ENCODE measurements at regions not wholly inside any gene's neighbourhood (a gene's known extent, or its start where the extent isn't known, plus 50 kb on each side); places are given as distances from the start of the nearest gene placed in this dataset.
"Not testable (repeated sequence)": the region's sequence is repeated elsewhere in the genome, so short reads cannot be mapped to it uniquely, and the experiment has no call there.

DNA sequence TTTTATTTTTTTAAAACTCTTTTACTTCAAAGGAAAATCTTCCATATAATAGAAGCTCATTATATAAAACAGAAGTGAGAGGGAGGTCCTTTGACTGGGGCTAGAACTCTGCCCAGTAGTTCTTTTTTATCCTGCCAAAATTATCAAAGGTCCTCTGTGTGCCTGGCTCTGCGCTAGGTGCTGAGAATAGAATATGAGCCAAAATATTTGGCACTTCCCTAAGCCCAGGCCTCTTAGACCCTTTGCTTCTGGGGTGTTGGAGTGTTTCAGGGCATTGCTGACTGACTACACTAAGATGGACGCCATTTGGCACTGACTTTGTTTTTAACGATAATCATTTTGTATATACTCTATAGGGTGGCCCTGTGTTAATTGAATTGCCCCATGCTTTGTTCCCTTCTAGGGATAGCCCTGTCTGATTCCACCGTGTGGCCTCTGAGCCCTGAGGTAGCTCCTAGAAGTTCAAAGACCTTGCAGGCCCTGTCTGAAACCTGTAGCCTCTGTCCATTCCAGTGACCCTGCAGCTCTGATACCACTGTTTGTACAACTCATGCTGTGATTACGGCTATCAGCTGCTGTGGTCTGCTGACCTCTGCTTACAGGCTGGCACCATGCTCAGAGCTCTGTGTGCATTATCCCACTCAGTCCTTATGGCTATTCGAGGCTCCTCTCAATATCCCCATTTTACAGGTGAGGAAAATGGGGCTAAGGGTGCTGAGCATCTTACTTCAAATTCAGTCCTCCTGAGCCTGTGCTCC, 84.3 kb upstream of the SHB start:
- no peak for DNase-seq

DNA sequence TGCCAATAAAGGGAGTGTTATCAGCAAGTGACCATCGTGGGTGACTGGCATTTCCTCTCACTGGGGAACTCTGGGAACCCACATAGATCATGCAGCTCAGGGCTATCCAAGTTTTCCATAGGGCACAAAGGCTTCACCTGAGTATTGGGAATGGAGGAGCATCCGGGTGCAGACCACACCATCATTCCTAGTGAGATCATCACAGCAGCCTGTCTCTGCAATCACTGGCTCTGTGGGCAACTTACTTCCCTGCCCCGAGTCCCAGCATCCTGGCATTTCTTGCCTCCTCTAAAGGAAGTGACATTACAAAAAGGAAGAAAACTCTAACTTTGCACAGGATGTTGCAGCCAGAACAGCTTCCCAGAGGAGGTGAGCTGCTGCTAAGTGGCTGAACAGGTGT, 80.6 kb upstream of the SHB start:
- DNase-seq = no peak

DNA sequence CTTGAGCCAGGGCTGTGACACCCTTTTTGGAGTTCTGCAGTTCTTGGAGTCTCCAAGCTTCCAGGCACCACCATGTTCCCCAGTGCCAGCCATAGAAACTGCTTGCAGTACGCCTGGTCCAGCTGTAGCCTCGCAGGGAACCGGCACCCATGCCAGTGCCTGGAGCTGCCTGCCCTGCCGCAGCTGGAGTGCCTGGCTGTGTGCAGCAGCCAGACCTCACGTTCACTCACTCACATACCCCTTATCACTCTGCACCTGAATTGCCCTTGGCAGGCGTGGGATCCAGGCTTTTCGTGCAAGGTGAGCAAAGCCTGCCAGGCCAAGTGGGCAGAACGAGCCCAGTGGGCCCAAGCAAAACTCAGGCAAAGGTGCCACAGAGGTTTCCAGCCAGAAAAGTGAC, 77.8 kb upstream of the SHB start:
- no peak for DNase-seq

DNA sequence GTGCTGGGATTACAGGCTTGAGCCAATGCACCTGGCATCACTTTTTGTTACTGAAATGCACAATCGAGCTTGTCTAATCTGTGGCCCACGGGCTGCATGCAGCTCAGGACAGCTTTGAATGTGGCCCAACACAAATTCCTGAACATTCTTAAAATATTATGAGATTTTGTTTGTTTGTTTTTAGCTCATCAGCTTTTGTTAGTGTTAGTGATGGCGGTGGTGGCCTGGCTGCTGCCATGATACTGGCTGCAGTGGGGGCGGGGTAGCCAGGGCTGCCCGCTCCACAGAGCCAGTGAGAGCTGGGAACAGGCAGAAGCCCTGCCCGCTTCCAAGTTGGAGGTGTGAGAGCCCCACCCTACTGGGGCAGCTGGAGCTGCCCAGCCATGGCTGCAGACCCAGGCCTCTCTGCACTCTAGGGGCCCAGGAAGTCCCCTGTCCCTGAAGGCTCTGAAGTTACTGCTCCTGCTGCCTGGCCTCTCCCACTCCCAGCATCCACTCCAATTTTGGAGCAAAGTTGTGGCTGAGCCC, 76.6 kb upstream of the SHB start:
- DNase-seq = no peak

DNA sequence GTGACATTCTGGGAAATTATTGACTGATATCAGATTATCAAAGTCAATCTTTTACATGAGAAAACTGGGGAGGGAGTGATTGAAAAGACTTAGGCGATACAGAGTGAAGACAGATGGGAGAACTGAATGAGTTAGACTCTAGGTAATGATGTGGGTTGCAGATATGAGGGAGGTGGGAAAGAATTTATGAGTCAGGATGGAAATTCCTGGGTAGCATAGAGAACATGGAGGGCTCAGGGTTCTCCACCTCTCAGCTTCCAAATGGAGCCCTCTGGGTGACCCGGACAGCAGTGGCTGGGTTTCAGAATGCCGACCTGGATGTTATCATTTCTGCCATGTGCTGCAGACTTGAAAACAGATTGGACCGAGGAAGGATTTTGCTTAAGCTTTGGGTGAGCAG, 75.4 kb upstream of the SHB start:
- no peak for DNase-seq

DNA sequence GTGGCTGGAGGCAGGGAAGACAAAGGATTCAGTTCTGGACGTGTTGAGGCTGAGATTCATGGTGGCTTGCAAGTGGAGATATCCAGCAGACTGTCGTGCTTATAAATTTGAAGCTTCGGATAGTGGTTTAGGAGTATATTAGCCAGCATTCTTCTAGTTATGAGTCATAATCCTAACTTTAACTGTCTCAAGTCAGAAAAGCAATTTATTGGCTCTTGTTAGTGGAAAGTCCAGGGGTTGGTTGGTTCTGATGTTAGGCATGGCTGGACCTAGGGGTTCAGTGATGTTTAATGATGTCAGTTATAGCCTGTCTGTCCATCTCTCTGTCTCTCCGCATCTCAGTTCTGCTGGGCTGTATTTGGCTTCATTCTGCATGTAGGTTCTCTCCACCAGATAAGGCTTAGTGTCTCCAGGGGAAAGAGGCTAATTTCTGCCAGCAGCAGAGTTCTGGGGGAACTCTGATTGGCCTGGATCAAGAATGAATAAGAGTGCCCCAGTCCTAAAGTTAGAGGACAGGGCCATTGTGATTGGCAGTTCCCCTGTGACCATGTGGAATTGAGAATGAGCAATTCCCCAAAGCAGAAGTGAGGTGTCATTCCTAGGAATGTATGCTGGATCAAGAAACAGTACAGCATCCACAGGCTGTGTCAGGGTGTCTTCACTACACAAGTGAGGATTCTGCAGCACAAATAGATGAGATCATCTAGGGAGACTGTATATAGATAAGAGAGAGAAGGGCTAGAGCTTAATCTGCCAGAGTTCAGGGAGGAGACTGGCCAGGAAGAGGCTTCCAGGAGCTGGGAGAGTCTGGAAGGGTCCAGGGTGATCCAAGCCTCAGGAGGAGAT, 72.9 kb upstream of the SHB start:
- no peak for DNase-seq

DNA sequence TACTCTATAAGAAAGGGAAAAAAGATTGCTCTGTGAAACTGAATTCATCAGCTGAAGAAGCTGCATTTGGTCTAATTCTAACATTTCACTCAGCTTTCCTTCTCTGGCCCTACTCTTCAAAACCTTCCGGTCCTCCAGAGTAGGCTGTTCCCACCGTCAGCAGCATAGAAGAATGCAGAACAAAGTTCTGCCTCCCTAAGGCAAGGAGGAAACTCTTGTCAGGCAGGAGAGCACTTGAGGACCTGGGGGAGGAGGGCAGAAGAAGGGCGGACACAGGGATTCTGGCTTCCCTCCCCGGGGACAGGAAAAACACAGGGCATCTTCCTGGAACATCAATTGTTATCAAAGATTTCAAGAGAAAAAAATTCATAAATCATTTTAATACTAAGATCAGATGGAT, 69.2 kb upstream of the SHB start:
- DNase-seq = no peak

DNA sequence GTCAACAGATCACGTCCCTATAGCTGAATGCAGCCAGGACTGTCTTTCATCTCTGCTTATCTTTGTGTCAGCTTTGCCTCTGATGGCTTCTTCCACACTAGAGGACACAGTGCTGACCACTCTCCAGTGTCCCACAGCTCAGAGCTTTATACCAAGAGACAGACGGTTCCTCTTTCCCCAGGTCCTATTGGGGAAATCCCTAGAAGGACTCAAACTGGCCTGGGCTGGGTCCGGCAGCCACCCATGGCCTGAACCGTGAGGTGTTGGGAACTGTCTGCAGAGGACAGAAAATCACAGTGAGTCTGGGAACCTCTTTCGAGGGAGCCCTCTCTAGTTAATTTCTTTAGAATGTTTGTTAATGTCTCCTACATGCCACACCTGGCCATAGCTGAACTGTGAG, 68.3 kb upstream of the SHB start:
- DNase-seq = no peak

DNA sequence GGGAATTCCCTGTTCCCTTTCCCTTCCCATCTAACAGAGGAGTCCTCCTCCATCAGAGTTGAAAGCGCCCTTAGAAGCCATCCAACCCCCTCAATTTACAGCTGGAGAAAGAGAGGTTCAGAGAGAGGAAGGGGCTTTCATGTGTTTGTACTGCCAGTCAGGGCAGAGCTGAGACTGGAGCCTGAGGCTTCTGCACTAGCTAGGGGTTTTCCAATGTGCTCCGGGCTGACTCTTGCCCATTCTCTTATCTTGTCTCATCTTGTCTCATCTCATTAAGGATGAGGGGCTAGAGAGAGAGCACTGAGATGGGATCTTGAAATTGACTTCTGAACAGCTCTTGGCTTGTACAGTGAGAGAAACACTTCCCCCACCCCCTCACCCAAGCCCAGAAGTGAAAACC, 67.4 kb upstream of the SHB start:
- DNase-seq = no peak

DNA sequence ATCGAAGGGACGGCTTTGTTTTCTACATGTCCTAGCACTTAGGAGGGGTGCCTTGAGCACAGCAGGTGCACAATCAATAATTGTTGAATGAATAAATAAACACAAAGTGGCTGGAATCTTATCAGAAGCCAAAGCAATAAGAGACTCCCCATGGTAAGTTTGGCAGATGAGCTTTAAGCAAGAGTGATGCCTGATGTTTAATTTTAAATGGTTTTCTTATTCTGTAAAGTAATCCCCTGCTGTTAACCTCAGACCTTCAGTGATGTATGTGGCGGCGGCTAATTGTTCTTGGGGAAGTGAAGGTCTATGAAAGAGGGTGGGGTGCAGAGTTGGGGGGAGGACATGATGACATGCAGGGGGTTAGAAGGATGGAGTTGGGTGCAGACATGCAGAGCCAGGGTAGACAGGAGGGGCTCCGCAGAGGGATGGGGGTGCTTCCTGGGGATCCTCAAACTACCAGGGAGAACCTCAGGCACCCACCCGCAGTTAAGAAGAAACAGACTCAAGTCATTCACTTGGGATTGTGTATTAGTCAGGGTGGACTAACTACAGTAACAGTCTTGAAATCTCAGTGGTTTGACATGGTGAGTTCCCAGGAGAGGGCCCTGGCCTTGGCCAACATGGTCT, 65.7 kb upstream of the SHB start:
- DNase-seq = no peak

DNA sequence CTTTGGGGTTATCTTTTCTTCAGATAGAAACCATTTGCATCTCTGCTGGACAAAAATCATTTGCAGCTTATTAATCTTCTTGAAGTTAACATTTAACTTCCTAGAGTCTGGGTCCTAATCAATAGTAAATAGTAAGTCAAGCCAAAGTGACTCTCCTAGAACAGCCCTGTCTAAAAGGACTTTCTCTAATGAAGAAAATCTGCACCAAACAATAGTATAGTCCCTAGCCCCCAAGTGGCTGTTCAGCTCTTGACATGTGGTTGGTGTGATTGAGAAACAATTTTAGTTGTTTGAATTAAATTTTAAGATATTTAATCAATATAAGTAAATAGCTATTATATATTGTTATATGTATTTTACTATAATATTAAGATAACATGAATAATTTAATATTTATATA, 64.6 kb upstream of the SHB start:
- no peak for DNase-seq

DNA sequence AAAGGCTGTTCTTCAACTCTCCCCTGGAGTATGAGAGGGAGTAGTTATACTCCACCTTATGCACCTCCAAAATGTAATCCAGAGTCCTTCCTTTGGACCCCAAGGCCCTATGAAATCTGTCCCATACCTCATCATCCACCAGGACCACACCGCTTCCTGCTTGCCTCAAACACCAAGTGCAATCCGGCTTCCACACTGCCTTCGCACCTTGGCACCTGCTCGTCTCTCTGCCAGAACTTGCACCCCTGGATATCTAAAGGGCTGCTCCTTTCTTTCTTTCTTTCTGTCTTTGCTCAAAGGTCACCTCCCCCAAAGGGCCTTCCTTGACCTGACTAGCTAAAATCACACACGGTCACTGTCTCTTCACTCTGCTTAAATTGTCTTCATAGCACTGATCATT, 63.9 kb upstream of the SHB start:
- DNase-seq = no peak

DNA sequence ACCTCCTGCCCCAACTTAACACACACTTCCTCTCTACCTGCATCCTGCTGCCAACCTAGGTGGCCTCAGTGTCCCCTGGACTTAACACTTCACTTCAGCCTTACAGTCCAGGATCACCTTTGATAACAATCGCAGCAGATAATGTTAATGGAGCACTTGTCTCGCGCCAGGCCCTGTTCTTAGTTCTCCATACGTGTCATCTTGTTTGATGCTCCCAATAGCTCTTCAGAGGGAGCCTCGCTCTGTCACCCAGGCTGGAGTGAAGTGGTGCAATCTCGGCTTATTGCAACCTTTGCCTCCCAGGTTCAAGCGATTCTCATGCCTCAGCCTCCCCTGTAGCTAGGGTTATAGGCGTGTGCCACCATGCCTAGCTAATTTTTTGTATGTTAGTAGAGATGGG, 62.7 kb upstream of the SHB start:
- no peak for DNase-seq

DNA sequence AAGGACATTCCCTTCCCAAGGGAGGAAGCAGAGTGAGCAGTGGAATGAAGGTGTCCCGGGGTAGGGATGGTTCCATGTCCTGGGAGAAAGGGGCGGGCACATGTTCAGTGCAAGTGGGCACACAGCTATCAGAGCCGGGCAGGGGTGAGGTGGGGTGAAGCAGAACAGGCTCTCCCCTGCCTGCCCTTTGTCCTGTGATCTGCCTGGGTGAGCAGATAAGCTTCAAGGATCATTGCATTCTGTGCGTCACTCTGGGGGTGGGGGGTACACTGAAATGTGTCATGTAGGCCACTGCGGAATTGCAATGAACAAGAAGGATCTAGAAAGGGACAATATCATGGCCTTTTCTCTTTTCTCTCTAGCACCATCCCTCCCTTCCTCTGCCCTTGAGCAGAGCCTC, 61.7 kb upstream of the SHB start:
- DNase-seq = no peak

DNA sequence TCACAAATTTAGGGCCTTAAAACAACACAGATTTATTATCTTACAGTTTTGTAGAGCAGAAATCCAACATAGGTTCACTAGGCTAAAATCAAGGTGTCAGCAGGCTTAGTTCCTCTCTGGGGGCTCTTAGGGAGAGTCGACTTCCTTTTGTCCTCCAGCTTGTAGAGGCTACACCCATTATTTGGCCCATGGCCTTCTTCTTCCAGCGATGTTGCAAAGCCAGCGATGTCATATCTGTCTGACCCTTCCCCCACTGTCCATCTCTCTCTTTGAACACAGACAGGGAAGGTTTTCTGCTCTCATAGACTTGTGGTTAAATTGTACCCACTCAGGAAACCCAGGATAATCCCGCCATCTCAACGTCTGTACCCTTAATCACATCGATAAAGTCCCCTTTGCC, 60.3 kb upstream of the SHB start:
- DNase-seq = no peak

DNA sequence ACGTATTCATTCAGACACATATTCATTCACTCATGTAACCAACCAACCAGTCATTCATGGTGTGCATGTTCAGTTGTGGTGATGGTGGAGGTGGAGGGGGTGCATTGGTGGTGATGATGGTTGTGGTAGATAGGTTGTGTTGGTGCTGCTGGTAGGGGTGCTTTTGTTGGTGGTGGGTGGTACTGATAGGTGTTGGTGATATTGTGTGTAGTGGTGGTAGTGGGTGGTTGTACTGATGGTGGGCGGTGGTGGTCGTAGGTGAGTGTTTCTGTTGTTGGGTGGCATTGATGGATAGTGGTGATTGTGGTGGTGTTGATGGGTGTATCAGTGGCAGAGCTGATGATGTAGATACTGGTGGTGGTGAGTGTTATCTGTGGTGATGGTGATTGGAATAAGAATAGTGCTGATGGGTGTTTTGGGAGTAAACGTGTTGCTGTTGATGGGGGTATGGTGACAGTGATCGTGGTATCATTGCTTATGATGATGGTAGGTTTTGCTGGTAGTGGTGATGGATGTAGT, 59.8 kb upstream of the SHB start:
- no peak for DNase-seq

DNA sequence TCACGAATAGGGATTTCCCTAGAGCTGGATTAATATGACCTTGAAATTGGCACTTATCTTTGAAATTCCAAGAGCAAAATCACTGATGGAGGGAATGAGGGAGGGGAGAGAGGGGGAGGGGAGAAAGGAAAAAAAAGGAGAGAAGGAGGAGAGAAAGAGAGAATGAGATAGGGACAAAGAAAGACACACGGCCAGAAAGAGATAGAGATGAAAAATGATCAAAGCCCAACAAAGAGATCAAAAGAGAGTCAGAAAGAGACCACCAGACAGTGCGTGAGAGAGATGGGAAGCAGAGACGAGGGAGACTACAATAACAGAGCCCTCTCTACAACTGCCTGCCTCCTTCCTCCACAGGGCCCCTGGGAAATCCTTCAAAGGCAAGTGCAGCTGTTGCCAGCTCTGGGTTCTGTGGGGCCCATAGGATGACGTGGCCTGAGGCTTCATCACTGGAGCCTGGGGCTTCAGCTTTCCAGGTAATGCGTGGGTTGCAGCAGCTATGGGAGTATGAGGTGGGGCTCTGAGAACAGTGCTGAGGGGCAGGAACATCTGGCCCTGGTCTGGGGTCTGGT, 58.3 kb upstream of the SHB start:
- DNase-seq = no peak

DNA sequence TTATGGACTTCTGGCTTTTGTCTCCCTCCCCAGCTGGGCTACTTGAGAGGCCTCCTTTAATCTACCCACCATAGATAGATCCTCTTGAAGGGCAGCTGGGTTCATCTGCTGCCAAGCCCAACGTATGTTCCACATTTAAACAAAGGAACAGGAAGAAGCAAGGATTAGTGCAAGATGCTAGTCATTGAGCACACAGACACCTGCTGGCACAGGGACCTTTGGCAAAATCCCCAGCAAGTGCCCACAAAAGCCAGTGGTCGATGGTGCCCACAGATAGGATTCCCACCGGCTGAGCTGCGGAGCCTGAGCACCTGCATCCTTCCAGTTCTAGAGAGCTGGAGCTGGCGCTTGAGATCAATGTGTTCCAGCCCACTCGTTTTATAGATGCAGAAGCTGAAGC, 57.7 kb upstream of the SHB start:
- DNase-seq = no peak

DNA sequence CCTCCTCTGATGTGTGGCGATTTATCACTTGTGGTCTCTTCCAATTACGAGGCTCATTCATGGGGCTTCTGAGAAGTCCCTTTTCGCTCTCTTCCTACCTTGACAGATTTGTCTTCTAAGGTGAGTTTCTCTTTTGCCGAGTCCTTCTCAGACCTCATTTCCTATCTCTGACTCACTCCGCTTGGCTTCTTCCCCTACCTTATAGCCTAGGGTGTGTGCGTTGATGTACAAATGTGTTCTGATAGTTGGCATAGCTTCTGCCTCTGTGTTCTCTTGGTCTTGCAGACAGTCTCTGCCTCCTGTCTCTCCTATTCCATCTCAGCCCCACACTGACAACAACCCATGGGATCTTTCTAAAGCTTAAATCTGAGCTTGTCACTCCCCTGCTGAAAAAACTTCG, 56.9 kb upstream of the SHB start:
- no peak for DNase-seq

DNA sequence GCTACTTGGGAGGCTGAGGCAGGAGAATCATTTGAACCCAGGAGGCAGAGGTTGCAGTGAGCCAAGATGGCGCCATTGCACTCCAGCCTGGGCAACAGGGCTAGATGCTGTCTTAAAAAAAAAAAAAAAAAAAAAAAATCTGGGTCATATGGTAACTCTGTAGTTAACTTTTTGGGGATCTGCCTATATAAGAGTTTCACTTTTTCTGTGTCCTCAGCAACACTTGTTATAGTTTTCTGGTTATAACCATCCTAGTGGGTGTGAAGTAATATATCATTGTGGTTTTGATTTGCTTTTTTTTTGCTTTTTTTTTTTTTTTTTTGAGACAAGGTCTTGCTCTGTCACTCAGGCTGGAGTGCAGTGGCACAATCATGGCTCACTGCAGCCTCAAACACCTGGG, 54.3 kb upstream of the SHB start:
- DNase-seq = not testable (repeated sequence)

DNA sequence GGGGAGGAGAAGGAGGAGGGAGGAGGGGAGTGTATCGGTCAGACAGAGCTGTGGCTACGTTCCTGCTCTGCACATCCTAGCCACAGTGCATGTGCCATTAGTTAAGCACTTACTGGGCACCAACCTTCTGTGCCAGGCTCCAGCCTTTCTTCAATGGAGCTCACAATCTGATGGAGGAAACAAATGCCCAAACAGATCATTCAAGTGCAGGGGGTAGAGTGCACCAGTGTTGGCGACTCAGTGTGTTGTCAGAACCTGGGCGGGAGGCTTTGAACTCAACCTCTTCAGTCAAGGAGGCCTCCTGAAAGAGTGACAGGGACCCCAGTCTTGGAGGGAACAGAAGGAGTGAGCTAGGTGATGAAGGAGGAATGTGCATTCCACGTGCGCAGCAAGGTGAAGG, 51.9 kb upstream of the SHB start:
- DNase-seq = no peak

DNA sequence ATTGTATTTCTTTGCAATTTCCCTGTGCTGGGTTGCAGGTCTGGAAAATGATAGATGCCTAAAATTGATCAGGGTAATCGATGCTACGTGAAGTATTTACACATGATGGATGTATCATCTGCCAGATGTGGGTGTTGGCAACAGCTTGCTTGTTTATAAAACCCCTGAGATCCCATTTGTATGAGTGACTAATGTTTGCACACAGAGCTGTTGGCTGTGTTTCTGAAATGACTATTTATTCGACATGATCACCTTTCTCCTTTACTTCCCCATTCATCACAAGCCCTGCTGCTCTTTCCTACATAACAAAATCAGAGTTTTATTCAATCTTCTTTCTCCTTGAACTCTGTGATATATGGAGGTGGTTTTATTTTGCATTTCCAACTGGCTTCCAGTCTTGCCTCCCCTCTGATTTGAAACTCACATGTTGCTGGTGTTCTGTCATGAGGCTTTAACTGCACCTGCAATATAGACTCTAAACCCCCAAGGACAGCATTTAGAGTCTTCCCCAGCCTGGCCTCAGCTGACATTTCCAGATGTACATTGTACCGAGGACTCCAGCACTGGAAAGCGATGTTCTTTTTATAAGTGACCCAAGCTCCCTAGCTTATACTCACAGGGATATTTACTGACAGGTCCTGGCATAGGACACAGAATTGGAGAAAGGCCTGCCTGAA, 50.7 kb upstream of the SHB start:
- no peak for DNase-seq
